HG03565 (cell line): ENCODE measurements at regions not wholly inside any gene's neighbourhood (a gene's known extent, or its start where the extent isn't known, plus 50 kb on each side); places are given as distances from the start of the nearest gene placed in this dataset.

ENCODE experiments used
- ATAC-seq: cut with Tn5 transposase; IDR thresholded peaks from one replicate; pipeline ENCODE4 v1.9.1; 2021; ENCODE audit warnings: mild to moderate bottlenecking, moderate library complexity; ENCODE audit not compliant: unreplicated experiment

DNA sequence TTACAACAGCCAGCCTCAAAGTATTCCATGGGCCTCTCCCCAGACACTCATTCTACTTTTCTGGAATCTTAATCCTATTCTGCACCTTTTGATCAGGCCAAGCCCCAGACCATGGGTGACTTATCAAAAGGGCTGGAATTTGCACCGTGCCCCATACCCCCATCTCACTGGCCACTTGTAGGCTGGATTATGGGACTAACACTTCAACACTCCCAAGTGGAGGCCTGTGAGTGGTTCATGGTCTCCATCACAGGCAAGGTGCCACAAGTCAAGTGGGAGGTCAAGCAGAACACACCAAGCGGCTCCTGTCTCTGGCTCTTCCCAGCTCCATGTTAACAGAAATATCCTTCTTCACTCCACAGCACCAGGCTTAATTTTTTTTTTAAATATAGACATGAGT lies 212.3 kb upstream of the HEY2 start:
- no peak for ATAC-seq

DNA sequence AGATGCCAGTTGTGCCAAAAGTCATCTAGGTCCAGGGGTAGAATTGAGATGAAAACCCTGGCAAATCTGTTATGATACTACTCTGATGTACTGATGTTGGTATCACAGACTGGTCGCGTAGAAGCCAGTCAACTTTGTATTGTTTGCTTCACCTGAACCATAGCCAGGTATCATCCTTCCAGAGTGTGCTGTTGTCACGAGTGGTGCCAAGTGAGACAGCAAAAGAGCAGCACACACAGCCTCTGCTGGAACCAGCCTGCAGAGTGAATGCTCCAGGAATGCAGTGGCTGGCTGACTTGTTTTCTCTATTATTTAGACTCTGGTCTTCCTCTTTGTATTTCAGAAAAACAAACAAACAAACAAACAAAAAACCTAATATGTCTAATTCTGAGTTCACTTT lies 209.5 kb upstream of the HEY2 start:
- no peak for ATAC-seq

GRCh38 chr6:125544819-125545218 lies 204.6 kb upstream of the HEY2 start:
- no peak for ATAC-seq

DNA sequence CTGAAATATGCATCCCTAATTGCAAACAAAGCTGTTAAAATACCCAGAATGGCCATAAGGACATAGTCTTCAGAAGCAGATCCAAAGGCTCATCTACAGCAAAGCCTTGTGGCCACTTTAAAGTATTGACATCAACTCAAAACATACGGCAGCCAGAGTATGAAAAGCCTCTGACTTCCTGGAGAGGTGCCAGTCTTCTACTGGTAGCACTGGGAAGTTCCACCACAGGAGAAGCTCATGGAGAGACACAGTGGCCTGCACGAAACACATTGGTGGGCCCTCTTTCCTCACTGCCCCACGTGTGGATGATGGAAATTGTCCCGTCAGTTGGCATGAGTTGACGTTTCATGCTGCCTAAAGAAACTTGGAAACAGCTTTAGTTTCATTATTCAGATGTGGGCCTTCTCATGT lies 202.6 kb upstream of the HEY2 start:
- no peak for ATAC-seq

DNA sequence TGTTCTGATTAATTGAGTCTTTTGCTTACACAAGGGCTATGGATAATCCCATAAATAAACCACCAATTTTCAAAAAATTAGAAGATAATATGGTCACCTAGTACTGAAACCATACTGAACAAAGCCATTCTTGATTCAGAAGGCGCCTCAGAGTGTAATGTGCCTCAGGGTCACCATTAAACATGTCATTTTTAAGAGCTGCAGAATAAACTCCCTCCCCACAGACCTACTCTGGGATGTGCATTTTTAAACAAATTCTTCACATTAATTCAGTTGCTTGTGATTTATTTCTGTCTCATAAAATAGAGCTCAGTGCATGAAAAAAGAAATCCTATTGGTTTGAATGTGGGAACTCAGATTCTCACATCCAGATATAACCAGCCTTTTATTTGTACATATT lies 202.1 kb upstream of the HEY2 start:
- no peak for ATAC-seq

DNA sequence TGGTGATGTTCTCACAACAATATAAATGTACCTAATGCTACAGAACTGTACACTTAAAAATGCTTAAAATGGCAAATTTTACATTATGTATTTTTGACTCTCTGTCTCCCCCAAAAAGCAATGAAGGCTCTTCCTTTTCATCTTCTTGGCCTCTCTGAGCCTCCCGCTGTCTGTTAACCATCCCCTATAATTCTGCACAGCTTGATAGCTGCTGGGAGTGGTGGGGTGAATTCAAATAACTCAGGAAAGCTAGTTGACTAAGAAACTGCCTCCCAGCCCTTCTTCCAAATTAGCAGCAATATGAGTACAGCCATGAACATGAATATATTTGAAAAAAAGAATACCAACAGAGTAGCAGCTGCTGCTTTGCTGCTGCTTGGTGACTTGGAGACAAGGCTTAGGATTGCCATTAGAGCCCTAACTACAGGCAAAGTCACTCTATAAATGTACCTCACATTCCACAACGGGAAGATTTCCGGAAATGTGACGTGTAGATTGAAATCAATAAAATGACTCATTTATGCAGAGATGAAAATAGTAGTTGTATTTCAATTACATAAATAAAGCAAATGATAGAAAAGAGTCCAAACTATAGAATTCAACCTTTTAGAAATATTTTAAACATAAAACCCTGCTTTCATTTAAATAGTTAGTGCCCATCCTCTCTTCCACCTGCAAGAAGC lies 200.1 kb upstream of the HEY2 start:
- no peak for ATAC-seq

DNA sequence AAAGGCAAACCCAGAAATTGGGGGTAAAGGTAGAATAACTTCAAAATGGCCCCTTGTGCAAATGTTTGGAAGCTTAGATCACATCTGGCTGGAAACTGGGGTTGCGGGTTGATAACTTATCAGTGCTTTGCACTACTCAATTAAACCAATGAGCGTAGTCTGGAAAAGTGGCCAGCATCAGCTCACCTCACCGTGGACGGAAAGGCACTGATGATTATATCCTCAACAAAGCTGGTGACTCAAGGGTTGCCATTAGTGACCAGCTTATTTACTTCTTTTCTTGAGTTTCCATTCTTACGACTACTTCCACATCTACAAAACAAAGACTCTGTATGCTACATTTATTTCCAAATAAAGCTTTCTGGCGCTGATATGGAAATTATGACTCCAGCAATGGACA lies 198.5 kb upstream of the HEY2 start:
- no peak for ATAC-seq

DNA sequence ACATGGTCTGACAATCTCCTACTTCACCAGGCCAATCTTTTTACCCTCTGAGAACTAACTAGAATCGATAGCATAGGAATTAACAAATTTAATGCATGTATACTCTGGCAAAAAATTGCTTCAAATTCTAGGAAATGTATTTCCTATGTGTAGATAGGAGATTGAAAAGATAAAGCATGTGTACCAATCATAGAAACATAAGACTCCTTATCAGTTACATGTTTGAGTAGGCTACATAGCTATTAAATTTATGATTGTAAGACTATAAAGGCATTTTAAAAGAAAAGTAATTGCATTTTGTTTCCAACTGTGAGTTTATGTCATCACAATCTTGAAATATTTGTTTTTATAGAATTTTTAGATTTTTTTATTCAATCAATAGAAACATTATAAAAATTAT lies 196.6 kb upstream of the HEY2 start:
- no peak for ATAC-seq

- no peak for ATAC-seq
These were observed 195.0 kb upstream of the HEY2 start for GRCh38 chr6:125554456-125554855.

DNA sequence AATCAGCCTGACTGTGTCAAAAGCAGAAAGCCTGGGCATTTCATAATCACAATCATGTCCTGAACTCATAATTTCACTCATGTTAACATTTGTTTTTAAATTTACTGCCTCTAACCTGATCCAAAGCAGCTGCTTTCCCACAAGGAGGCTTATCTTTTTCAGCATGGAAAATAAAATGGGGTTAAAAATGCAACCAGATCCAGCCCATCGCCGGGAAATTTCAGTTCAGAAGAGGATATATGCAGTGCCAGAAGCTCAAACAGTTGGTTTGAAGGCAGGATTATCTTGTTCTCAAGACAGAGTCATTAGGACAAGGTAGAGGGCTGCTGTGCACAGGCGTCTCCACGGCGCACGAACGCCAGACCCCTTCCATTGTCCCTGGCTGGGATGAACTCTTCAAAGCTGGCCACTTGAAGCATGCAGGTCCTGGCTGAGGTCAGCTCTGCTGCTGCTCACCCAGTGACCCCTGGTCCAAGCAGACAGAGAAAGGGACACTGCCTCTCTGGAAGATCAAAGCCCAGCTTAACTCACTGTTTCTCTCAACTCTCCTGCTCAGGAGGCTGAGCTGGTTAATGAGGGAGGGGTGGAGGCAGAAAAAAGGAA lies 191.1 kb upstream of the HEY2 start:
- no peak for ATAC-seq

DNA sequence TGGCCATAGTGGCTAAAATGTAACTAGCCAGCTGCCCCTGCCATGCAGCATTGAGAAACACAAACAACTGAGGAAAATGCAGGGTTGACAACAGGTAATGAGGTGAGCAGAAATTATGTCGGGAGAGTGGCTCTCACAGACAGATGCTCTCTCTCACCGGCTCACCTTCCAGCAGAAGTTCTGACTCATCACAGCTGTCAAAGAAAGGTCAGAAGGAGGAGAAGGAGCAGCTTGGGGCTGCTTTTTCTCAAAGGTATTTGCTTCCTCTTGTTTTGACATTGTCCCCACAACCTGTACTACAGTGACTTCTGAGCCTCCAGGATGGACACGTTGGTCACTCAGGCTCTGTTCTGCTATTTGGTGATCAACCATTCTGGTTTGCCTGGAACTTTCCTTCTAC lies 190.5 kb upstream of the HEY2 start:
- ATAC-seq = no peak

DNA sequence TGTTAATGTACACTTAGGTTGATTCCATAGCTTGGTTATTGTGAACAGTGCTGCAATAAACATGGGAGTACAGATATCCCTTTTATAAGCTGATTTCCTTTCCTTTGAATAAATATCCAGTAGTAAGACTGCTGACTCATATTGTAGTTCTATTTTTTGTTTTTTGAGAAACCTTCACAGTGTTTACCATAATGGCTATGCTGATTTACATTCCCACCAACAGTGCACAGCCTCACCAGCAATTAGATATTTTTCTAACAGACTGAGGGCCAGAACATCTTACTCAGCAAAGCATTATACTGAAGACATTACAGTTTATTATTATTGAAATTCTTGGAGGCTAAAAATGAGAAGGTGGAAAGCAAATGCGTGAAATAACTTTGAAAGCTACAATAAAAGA lies 187.3 kb upstream of the HEY2 start:
- ATAC-seq = no peak

GRCh38 chr6:125564941-125565340 lies 184.5 kb upstream of the HEY2 start:
- ATAC-seq = no peak

- no peak for ATAC-seq
These were observed 182.0 kb upstream of the HEY2 start for GRCh38 chr6:125567407-125567806.

- ATAC-seq = no peak
These were observed 180.8 kb upstream of the HEY2 start for GRCh38 chr6:125568609-125569008.

- no peak for ATAC-seq
These were observed 178.9 kb upstream of the HEY2 start for GRCh38 chr6:125570526-125570925.

DNA sequence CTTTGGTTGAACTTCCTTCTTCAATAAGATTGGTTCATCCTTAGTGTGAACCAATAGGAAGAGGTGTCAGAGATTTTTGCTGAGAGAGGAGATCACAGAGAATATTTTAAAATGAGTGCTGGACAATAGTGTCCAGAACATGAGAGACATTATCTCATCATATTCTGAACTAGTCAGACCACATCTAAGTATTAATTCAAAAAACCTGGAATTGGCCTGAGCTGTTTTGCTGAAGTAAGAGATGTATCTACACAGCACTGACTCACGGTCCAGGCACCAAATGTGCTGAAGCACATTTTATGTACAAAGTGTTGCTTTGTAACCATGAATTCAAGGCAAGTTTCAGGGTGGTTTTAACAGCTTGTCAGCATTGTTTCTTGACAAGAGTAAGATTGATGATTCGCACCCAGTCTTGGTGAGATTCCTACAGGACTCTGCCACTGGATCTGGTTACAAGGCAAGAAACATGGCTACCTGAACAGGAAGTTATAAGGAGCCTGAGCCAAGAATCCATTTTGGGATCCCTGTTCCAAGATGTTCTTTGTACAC lies 178.2 kb upstream of the HEY2 start:
- no peak for ATAC-seq

DNA sequence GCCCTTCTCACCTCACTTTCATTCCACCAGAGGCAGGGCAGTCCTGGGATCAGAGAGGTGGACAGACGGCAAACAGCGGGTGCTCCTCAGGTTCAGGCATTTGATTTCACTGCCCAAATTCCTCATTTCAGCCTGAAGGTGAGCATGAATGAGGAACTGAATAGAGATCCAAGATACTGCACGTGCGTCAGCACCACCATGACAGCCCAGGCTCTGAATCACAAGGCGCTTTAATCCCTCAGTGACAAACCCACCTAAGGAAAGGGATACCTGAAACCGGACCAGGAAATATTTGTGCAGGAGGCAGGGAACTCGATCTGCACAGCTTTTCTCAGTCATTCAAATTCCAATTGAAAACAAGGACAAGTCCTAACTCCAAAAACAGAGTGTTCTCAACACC lies 174.8 kb upstream of the HEY2 start:
- ATAC-seq = no peak

GRCh38 chr6:125577124-125577662 lies 172.2 kb upstream of the HEY2 start:
- no peak for ATAC-seq

DNA sequence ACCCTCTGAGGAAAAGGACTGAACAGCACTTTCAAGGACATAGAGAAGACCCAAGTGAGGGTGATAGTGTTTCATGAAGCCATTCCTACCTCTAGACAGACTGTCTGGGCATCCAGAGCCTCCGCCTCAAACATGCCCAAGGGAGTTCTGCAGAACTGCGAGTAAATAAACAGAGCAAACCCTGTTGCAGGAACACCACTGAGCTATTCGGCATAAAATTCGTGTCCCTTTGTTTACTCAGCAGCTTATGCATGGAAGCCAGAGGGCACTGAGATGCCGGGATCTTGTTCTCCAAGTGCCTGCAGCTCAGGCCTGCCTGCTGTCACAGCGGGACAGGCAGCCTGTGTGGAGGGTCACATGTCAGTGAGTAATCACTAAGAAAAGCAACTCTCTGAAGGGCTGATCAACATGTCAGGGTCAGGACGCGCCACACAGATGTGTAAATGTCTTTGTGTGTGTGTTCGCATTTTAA lies 164.9 kb upstream of the HEY2 start:
- no peak for ATAC-seq

- no peak for ATAC-seq
These were observed 164.0 kb upstream of the HEY2 start for GRCh38 chr6:125585470-125585869.

- ATAC-seq = no peak
These were observed 163.4 kb upstream of the HEY2 start for GRCh38 chr6:125586074-125586473.
